Prostate gland (tissue), 2 donors: ENCODE measurements at regions not wholly inside any gene's neighbourhood (a gene's known extent, or its start where the extent isn't known, plus 50 kb on each side); places are given as distances from the start of the nearest gene placed in this dataset.

Experiments used
- POLR2AphosphoS5 ChIP-seq: sonication (generic); formaldehyde crosslinking; IDR thresholded peaks from one replicate; pipeline ENCODE4 v1.6.1; 2017; ENCODE audit warnings: antibody characterized with exemption
- TF ChIP-seq, protein P1 (sequence below), 4 experiments: fragments of 200-600 bp in 2 of 4; fragments of 450-650 bp in 2 of 4; sonication (generic) in 2 of 4; IDR thresholded peaks; 1 replicate in 3 of 4; 2 replicates in 1 of 4; pipeline ENCODE4 v1.5.1; 2016 to 2019; ENCODE audit warnings: antibody characterized with exemption in 4 of 4, mild to moderate bottlenecking in 2 of 4, moderate library complexity in 2 of 4

DNA sequence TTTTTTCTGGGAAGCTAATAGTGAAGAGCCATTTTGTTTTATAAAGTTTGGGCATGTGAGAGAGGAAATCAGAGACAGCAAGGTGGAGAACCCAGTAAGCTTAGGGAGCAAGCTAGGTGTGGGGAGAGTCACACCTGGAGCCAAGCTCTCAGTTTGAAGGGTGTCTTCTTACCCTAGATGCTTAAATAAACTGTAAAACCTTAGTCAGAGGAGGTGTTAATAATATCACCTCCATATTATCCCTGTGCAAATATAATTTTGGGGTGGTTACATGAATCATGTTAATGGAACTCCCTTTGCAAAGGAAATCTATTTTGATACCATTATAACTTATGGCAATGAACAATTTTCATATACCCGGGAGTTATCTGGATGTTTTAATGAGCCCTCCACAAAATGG, 246.2 kb upstream of the PLET1 start:
- TF ChIP-seq, protein P1, sequence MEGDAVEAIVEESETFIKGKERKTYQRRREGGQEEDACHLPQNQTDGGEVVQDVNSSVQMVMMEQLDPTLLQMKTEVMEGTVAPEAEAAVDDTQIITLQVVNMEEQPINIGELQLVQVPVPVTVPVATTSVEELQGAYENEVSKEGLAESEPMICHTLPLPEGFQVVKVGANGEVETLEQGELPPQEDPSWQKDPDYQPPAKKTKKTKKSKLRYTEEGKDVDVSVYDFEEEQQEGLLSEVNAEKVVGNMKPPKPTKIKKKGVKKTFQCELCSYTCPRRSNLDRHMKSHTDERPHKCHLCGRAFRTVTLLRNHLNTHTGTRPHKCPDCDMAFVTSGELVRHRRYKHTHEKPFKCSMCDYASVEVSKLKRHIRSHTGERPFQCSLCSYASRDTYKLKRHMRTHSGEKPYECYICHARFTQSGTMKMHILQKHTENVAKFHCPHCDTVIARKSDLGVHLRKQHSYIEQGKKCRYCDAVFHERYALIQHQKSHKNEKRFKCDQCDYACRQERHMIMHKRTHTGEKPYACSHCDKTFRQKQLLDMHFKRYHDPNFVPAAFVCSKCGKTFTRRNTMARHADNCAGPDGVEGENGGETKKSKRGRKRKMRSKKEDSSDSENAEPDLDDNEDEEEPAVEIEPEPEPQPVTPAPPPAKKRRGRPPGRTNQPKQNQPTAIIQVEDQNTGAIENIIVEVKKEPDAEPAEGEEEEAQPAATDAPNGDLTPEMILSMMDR (IDR thresholded peaks at IDR 0.05) = no peak
- no peak for TF ChIP-seq POLR2AphosphoS5
